Cardiac muscle cell (in vitro differentiated cells and primary cell): ENCODE measurements at regions not wholly inside any gene's neighbourhood (a gene's known extent, or its start where the extent isn't known, plus 50 kb on each side); places are given as distances from the start of the nearest gene placed in this dataset.

ENCODE experiments used
- DNase-seq, 2 donors: peaks; one replicate each; pipeline versions ENCODE4 v3.0.0 to v3.0.0-alpha.2; 2010 to 2017; ENCODE audit warnings: low read depth in 1 of 2, low spot score in 1 of 2
- H3K27ac ChIP-seq: fragments of 200-600 bp; sonication (generic); 2 replicates; pipeline ENCODE4 v1.5.1; 2016
- H3K27me3 ChIP-seq: fragments of 200-600 bp; sonication (generic); 2 replicates; pipeline ENCODE4 v1.6.0; 2016; ENCODE audit warnings: control low read depth
- H3K36me3 ChIP-seq: fragments of 200-600 bp; sonication (generic); 2 replicates; pipeline ENCODE4 v1.5.1; 2016; ENCODE audit warnings: control low read depth
- H3K4me1 ChIP-seq: fragments of 200-600 bp; sonication (generic); 2 replicates; pipeline ENCODE4 v1.8.1; 2017; ENCODE audit warnings: low read depth, mild to moderate bottlenecking, mixed run types
- H3K4me3 ChIP-seq: fragments of 200-600 bp; sonication (generic); 2 replicates; pipeline ENCODE4 v1.5.1; 2016; ENCODE audit warnings: mild to moderate bottlenecking
- H3K9me3 ChIP-seq: fragments of 200-600 bp; sonication (generic); 2 replicates; pipeline ENCODE4 v1.5.1; 2017; ENCODE audit warnings: low read depth, mild to moderate bottlenecking, control low read depth
- TF ChIP-seq, protein P1 (sequence below): IDR thresholded peaks from 2 replicates; pipeline ENCODE4 v1.5.1; 2012; ENCODE audit warnings: low read depth, mild to moderate bottlenecking, low read length

DNA sequence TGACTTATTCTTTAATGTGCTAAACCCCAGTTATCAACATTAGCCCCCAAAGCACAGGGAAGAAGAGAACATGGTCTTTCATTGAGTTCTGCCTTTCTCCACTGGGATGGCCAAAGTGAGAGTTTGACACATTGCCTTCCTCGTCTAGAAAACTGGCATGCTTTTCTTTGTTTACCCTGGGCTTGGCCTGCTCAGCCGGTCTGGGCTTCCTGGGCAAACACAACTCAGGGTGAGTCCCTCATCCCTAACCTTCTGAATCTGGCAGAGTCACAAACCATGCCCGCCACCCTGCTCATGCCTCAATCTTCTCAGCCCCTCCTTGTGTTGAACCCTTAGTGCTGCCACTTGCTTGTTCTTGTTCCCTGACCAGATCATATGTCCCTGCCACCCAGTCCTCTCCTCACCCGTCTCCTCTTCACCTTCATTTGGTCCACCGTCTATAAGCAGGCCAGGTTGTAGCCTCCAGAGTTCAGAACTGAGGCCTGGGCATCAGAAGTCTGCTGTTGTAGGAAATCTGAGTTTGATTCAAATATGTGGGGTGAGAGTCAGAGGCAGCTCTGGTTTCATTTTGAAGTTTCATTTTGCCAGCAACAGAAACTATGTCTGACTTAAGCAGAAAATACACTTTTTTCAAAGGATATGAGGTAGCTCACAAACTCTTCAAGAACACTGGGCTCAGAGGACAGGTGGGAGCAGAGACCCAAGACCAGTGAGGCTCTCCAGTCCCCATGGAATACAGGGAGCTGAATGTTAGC lies 217.6 kb downstream of the NDUFS4 start:
- Histone ChIP-seq H3K27me3 (no peaks in the 10 kb centered on the region), H3K9me3 (no peaks in the 10 kb centered on the region), H3K4me1 (no peaks in the 10 kb centered on the region), H3K27ac (no peak overlapping the region), H3K4me3 (no peak overlapping the region), H3K36me3 (no peaks in the 10 kb centered on the region)
- no peak for DNase-seq
- TF ChIP-seq, protein P1, sequence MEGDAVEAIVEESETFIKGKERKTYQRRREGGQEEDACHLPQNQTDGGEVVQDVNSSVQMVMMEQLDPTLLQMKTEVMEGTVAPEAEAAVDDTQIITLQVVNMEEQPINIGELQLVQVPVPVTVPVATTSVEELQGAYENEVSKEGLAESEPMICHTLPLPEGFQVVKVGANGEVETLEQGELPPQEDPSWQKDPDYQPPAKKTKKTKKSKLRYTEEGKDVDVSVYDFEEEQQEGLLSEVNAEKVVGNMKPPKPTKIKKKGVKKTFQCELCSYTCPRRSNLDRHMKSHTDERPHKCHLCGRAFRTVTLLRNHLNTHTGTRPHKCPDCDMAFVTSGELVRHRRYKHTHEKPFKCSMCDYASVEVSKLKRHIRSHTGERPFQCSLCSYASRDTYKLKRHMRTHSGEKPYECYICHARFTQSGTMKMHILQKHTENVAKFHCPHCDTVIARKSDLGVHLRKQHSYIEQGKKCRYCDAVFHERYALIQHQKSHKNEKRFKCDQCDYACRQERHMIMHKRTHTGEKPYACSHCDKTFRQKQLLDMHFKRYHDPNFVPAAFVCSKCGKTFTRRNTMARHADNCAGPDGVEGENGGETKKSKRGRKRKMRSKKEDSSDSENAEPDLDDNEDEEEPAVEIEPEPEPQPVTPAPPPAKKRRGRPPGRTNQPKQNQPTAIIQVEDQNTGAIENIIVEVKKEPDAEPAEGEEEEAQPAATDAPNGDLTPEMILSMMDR = no peak

DNA sequence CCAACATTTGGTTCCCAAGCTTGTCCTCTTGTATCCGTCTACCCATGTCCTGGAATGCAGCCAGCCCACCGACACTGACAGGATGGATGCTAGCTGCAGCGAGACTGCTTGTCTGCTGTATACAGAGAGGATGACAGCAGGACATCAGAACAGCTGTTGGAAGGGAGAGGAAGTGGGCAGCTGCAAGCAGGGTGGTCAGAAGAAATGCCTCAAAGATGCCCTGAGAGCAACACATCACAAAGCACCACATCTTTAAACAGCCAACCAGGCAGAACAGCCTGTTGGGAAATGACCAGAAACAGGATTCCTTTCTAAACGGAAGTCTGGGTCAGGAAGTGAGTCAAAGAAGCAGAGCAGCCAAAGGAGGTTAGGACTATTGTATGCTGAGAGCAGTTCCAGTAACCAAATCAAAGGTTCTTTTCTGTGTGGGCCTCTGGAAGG lies 219.1 kb downstream of the NDUFS4 start:
- Histone ChIP-seq H3K27ac (no peak overlapping the region), H3K36me3 (no peaks in the 10 kb centered on the region), H3K27me3 (no peaks in the 10 kb centered on the region), H3K4me3 (no peak overlapping the region), H3K4me1 (no peaks in the 10 kb centered on the region), H3K9me3 (no peaks in the 10 kb centered on the region)
- peak in 1 of 2 donors; percentile 79 for DNase-seq
- TF ChIP-seq, protein P1 = no peak

DNA sequence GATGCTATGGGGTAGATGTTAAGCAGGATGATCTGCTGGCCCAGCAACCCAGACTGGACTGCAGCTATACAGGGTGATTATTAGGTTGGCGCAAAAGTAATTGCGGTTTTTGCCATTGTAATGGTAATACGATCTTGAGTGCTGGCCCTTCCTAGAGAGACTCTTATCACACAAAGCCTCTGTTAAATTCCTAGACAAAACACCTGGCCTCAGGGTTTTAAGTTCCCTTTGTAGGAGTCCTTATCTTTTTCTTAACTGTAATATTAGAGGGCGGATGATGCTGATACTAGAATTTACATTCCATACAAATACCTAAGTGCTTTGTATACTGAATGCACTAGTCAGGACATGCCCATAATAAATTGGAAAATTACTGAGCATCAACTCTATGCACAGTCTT lies 222.2 kb downstream of the NDUFS4 start:
- Histone ChIP-seq H3K27me3 (no peaks in the 10 kb centered on the region), H3K36me3 (no peaks in the 10 kb centered on the region), H3K4me3 (no peak overlapping the region), H3K27ac (no peak overlapping the region), H3K4me1 (no peaks in the 10 kb centered on the region), H3K9me3 (no peaks in the 10 kb centered on the region)
- TF ChIP-seq, protein P1 = no peak
- no peak for DNase-seq

DNA sequence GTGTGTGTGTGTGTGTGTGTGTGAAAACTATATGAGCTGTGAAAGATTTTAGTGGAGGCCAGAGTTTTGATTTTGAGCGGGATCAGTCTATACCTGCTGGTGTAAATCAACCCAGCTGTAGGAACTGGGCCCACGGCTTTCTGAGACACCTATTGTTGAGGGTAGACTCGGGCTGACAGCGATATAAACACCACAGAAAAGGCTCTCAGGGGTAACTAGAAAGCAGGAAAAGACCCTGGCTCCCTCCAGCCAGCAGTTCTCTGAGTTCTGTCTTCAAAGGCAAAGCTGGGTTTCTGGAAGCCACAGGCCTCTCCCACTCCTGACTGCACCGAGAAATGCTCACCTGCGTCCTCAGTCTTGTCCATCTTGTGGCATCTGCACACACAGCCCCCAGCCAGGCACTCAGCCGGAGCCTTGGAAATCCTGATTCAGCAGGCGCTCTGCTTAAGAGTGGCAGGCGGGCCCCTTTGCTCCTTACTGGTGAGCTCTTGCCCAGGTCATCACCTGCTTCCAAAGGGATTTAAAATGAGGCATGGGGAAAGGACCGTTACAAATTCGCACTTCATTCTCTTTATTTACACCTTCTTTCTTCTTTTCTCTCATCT lies 223.3 kb downstream of the NDUFS4 start:
- Histone ChIP-seq H3K4me1 (no peaks in the 10 kb centered on the region), H3K27ac (no peak overlapping the region), H3K4me3 (no peak overlapping the region), H3K9me3 (no peaks in the 10 kb centered on the region), H3K27me3 (no peaks in the 10 kb centered on the region), H3K36me3 (no peaks in the 10 kb centered on the region)
- TF ChIP-seq, protein P1 = no peak
- DNase-seq = no peak

DNA sequence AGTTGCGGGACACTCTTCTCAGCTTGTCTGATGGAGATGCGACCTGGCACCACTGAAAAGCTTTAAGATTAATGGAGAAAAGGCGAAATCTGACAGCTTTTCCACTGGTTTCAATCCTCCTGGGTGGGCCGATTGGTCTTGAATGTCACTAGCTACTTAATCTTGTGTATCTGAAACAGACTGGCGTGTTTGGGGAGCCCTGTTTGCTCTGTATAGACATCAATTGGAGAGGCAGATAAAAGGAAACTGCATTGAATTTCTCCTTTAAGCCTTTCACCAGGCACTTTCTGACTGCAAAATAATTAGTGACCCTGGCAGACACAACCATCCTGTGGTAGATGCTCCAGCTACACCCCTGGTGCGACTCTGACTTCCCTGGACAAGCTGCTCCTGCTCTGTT lies 224.2 kb downstream of the NDUFS4 start:
- TF ChIP-seq, protein P1 = no peak
- no peaks in the 10 kb centered on the region for H3K36me3 ChIP-seq
- no peak for DNase-seq
- H3K27ac ChIP-seq = no peak overlapping the region
- H3K4me1 ChIP-seq = no peaks in the 10 kb centered on the region
- H3K4me3 ChIP-seq = no peak overlapping the region
- H3K27me3 ChIP-seq = no peaks in the 10 kb centered on the region
- no peaks in the 10 kb centered on the region for H3K9me3 ChIP-seq
